Thyroid gland (tissue), 4 donors: ENCODE measurements at regions not wholly inside any gene's neighbourhood (a gene's known extent, or its start where the extent isn't known, plus 50 kb on each side); places are given as distances from the start of the nearest gene placed in this dataset.

ENCODE experiments used
- DNase-seq, 2 donors: peaks; one replicate each; pipeline ENCODE4 v3.0.0-alpha.2; 2019
- H3K27ac ChIP-seq, 3 donors: fragments of 200-600 bp; sonication (generic); 1 replicate in 2 of 3; 2 replicates in 1 of 3; pipeline ENCODE4 v1.5.1; 2016 to 2019; ENCODE audit warnings: mild to moderate bottlenecking in 1 of 3, moderate library complexity in 1 of 3
- H3K27me3 ChIP-seq: fragments of 200-600 bp; sonication (generic); one replicate; pipeline ENCODE4 v1.5.1; 2019
- H3K36me3 ChIP-seq, 2 donors: fragments of 200-600 bp; sonication (generic); one replicate each; pipeline ENCODE4 v1.5.1; 2016 to 2019
- H3K4me1 ChIP-seq, 2 donors: fragments of 200-600 bp; sonication (generic); one replicate each; pipeline ENCODE4 v1.5.1; 2017 to 2019
- H3K4me3 ChIP-seq, 3 donors: fragments of 200-600 bp; sonication (generic); replicated peaks in 1 of 3; 1 replicate in 2 of 3; 2 replicates in 1 of 3; pipeline ENCODE4 v1.5.1; 2016; ENCODE audit warnings: mild to moderate bottlenecking in 1 of 3
- H3K9me3 ChIP-seq: fragments of 200-600 bp; sonication (generic); one replicate; pipeline ENCODE4 v1.5.1; 2017
- CTCF ChIP-seq, 6 experiments: fragments of 200-600 bp in 3 of 6; fragments of 450-650 bp in 3 of 6; sonication (generic) in 3 of 6; IDR thresholded peaks; one replicate each; pipeline ENCODE4 v1.5.1; 2016 to 2019; ENCODE audit warnings: antibody characterized with exemption in 6 of 6, mild to moderate bottlenecking in 2 of 6, inconsistent platforms in 1 of 6, moderate library complexity in 1 of 6
- POLR2A ChIP-seq, 2 donors: fragments of 450-650 bp; IDR thresholded peaks; one replicate each; pipeline ENCODE4 v1.6.1; 2017; ENCODE audit warnings: antibody characterized with exemption in 2 of 2, mild to moderate bottlenecking in 2 of 2, moderate library complexity in 1 of 2
- WGBS, 2 donors: methylation state at CpG; one replicate each; pipeline ENCODE4 v1.1.5; 2017; 5-methylcytosine and 5-hydroxymethylcytosine counted together
- intact Hi-C: fragments of 100-400 bp; cut with DNase I; formaldehyde crosslinking; loops from one replicate; pipeline ENCODE4 v1.15.1; 2023

- TF ChIP-seq POLR2A (IDR thresholded peaks at IDR 0.05) (no peak), CTCF (IDR thresholded peaks at IDR 0.05) (no peak)
- Histone ChIP-seq H3K4me1 (no peaks in the 10 kb centered on the region), H3K27ac (no peak overlapping the region), H3K27me3 (no peaks in the 10 kb centered on the region), H3K9me3 (no peaks in the 10 kb centered on the region), H3K36me3 (no peaks in the 10 kb centered on the region), H3K4me3 (no peak overlapping the region)
- WGBS, 2 donors: 83% methylated on average over 3 of the region's 3 CpGs
- intact Hi-C loops: no loop called here
- DNase-seq: no peak
These were observed 164.3 kb upstream of the ARL4C start for GRCh38 chr2:234661175-234661574.

DNA sequence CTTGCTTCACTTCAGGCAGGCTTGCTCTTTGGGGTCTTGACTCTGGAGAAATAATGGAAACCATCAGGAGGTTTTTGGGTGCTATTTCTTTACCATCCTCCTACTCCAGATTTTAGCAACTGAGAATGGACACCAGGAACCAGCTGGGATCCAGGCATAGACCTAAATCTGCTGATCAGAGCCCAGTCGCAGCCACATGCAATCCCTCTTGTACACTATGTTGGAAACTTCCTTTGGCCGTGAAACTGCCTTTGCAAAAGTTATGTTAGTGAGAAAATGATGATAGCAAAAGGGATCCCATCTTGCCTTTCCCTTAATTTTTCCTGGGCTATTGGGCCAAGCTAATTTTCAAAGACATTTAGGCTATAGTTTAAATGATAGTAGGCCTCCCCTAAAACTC, 158.8 kb upstream of the ARL4C start:
- H3K27ac ChIP-seq: no peak overlapping the region
- no peaks in the 10 kb centered on the region for H3K36me3 ChIP-seq
- WGBS, 2 donors: 100% methylated on average over 2 of the region's 2 CpGs
- H3K27me3 ChIP-seq: no peaks in the 10 kb centered on the region
- no peak overlapping the region for H3K4me3 ChIP-seq
- no peak for DNase-seq
- intact Hi-C loops: no loop called here
- no peak for TF ChIP-seq POLR2A (IDR thresholded peaks at IDR 0.05)
- no peak for TF ChIP-seq CTCF (IDR thresholded peaks at IDR 0.05)
- H3K4me1 ChIP-seq: no peaks in the 10 kb centered on the region
- no peaks in the 10 kb centered on the region for H3K9me3 ChIP-seq

GRCh38 chr2:234650911-234651310, 154.0 kb upstream of the ARL4C start:
- intact Hi-C loops: no loop called here
- no peak overlapping the region for H3K4me3 ChIP-seq
- no peaks in the 10 kb centered on the region for H3K27me3 ChIP-seq
- no peak overlapping the region for H3K27ac ChIP-seq
- no peaks in the 10 kb centered on the region for H3K4me1 ChIP-seq
- WGBS, 2 donors: 74 to 75% methylated on average over 6 of the region's 6 CpGs
- no peaks in the 10 kb centered on the region for H3K9me3 ChIP-seq
- DNase-seq: no peak
- TF ChIP-seq CTCF (IDR thresholded peaks at IDR 0.05): no peak
- TF ChIP-seq POLR2A (IDR thresholded peaks at IDR 0.05): no peak
- no peaks in the 10 kb centered on the region for H3K36me3 ChIP-seq

DNA sequence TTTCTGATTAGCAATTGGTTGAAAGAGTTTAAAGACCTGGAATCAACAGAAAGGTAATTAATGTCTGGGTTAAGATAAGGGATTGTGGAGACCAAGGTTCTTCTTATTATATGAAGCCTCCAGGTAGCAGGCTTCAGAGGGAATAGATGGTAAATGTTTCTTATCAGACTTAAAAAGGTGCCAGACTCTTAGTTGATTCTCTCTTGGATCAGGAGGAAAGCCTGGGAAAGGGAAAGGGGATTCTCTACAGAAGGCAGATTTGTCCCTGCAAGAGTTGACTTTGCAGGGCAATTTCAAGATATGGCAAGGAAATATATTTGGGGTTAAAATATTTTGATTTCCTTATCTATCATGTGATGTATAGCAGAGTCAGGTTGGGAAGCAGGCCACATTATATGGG, 153.1 kb upstream of the ARL4C start:
- intact Hi-C loops: no loop called here
- no peaks in the 10 kb centered on the region for H3K4me1 ChIP-seq
- no peaks in the 10 kb centered on the region for H3K9me3 ChIP-seq
- TF ChIP-seq CTCF (IDR thresholded peaks at IDR 0.05) (no peak), POLR2A (IDR thresholded peaks at IDR 0.05) (no peak)
- H3K4me3 ChIP-seq: no peak overlapping the region
- H3K27ac ChIP-seq: no peak overlapping the region
- H3K36me3 ChIP-seq: no peaks in the 10 kb centered on the region
- no peaks in the 10 kb centered on the region for H3K27me3 ChIP-seq
- DNase-seq: no peak

GRCh38 chr2:234643407-234643806, 146.5 kb upstream of the ARL4C start:
- Histone ChIP-seq H3K9me3 (no peaks in the 10 kb centered on the region), H3K36me3 (no peaks in the 10 kb centered on the region), H3K4me1 (no peaks in the 10 kb centered on the region), H3K4me3 (no peak overlapping the region), H3K27ac (no peak overlapping the region), H3K27me3 (no peaks in the 10 kb centered on the region)
- WGBS, 2 donors: 73 to 83% methylated on average over 2 of the region's 2 CpGs
- DNase-seq: no peak
- intact Hi-C loops: no loop called here
- TF ChIP-seq POLR2A (IDR thresholded peaks at IDR 0.05): no peak
- no peak for TF ChIP-seq CTCF (IDR thresholded peaks at IDR 0.05)
